ENCODE measurements at regions not wholly inside any gene's neighbourhood (a gene's known extent, or its start where the extent isn't known, plus 50 kb on each side); places are given as distances from the start of the nearest gene placed in this dataset.

- TF ChIP-seq CTCF (IDR thresholded peaks at IDR 0.05) = no peak
- TF ChIP-seq POLR2AphosphoS5 (IDR thresholded peaks at IDR 0.05; ENCODE audit: insufficient read depth in 1 of 2, low read depth in 1 of 2) = no peak
- no peak for TF ChIP-seq POLR2A (IDR thresholded peaks at IDR 0.05)
These were observed 195.0 kb upstream of the GATB start for GRCh38 chr4:151955721-151956380.

All from vagina (tissue), 2 donors.